H1 (cell line): ENCODE measurements at regions not wholly inside any gene's neighbourhood (a gene's known extent, or its start where the extent isn't known, plus 50 kb on each side); places are given as distances from the start of the nearest gene placed in this dataset.

Experiments used
- CEBPB ChIP-seq: IDR thresholded peaks from 2 replicates; pipeline ENCODE4 v1.6.1; 2012; ENCODE audit warnings: low read depth, low read length
- CHD1 ChIP-seq: IDR thresholded peaks from 2 replicates; pipeline ENCODE4 v1.6.1; 2012; ENCODE audit warnings: low read depth, low read length, improper control_type of control experiment
- CHD2 ChIP-seq: IDR thresholded peaks from 2 replicates; pipeline ENCODE4 v1.6.1; 2012; ENCODE audit warnings: low read length, improper control_type of control experiment
- CTCF ChIP-seq, 3 experiments: IDR thresholded peaks; 1 replicate in 2 of 3; 2 replicates in 1 of 3; pipeline versions ENCODE4 v1.5.1 to v1.6.1; 2011; ENCODE audit warnings: low read length in 3 of 3, mild to moderate bottlenecking in 3 of 3, inconsistent platforms in 2 of 3, low read depth in 1 of 3, moderate library complexity in 1 of 3; ENCODE audit not compliant: insufficient read depth in 1 of 3; ENCODE audit errors: control extremely low read depth in 1 of 3
- EP300 ChIP-seq, 2 experiments: IDR thresholded peaks; 1 replicate in 1 of 2; 2 replicates in 1 of 2; pipeline ENCODE4 v1.6.1; 2011 to 2012; ENCODE audit warnings: low read depth in 2 of 2, low read length in 2 of 2, mild to moderate bottlenecking in 2 of 2, borderline replicate concordance in 1 of 2, inconsistent platforms in 1 of 2, moderate library complexity in 1 of 2
- EZH2 ChIP-seq: fragments of 200-600 bp; sonication (generic); IDR thresholded peaks from 2 replicates; pipeline ENCODE4 v1.7.1; 2012; ENCODE audit warnings: low read depth, mild to moderate bottlenecking, moderate library complexity, low read length, inconsistent platforms; ENCODE audit not compliant: severe bottlenecking
- SUZ12 ChIP-seq: fragments of 200-600 bp; sonication (generic); IDR thresholded peaks from 2 replicates; pipeline ENCODE4 v1.6.1; 2012; ENCODE audit warnings: mild to moderate bottlenecking, inconsistent platforms, low read length, moderate library complexity, mixed read lengths
- YY1 ChIP-seq: IDR thresholded peaks from 2 replicates; pipeline ENCODE4 v1.6.1; 2011; ENCODE audit warnings: low read depth, mild to moderate bottlenecking, low read length

GRCh38 chr11:42812960-42813359, 498.8 kb upstream of the API5 start:
- TF ChIP-seq CTCF (IDR thresholded peaks at IDR 0.05; ENCODE audit: control extremely low read depth in 1 of 3, insufficient read depth in 1 of 3, low read depth in 1 of 3, low read length in 3 of 3) (no peak), CHD1 (no peak), CEBPB (no peak), EP300 (IDR thresholded peaks at IDR 0.05; ENCODE audit: borderline replicate concordance in 1 of 2, low read depth in 2 of 2, low read length in 2 of 2) (no peak), EZH2 (no peak), YY1 (no peak), CHD2 (no peak), SUZ12 (no peak)
